VCaP (cell line): ENCODE measurements at regions not wholly inside any gene's neighbourhood (a gene's known extent, or its start where the extent isn't known, plus 50 kb on each side); places are given as distances from the start of the nearest gene placed in this dataset.
A peak's percentile ranks its signal among the peaks of the same experiment; 100 is the strongest.

Experiments used
- H3K27ac ChIP-seq: fragments of 450-650 bp; 2 replicates; pipeline ENCODE4 v1.5.1; 2017
- TF ChIP-seq, protein P1 (sequence below): fragments of 450-650 bp; conservative IDR thresholded peaks from 2 replicates; pipeline ENCODE4 v1.5.1; 2017; ENCODE audit warnings: mild to moderate bottlenecking, moderate library complexity

DNA sequence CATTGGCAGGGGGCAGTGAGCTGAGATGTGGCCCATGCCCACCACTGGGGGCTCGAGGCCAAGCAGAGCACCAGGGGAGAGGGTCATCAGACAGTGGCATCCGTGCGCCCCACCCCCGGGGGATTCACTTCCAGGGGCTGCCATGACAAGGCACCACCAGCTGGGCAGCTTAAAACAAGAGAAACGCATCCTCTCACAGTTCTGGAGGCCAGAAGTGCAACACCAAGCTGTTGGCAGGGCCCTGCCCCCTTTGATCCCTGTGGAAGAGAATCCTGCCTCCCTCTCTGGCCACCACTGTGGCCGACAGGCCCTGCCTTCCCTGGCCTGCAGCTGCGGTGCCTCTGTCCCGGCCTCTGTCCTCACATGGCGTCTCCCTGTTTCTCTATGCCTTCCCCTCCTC lies 187.7 kb upstream of the ID2 start:
- H3K27ac ChIP-seq, result peak overlapping the region; percentile 98
- TF ChIP-seq, protein P1, sequence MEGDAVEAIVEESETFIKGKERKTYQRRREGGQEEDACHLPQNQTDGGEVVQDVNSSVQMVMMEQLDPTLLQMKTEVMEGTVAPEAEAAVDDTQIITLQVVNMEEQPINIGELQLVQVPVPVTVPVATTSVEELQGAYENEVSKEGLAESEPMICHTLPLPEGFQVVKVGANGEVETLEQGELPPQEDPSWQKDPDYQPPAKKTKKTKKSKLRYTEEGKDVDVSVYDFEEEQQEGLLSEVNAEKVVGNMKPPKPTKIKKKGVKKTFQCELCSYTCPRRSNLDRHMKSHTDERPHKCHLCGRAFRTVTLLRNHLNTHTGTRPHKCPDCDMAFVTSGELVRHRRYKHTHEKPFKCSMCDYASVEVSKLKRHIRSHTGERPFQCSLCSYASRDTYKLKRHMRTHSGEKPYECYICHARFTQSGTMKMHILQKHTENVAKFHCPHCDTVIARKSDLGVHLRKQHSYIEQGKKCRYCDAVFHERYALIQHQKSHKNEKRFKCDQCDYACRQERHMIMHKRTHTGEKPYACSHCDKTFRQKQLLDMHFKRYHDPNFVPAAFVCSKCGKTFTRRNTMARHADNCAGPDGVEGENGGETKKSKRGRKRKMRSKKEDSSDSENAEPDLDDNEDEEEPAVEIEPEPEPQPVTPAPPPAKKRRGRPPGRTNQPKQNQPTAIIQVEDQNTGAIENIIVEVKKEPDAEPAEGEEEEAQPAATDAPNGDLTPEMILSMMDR, result no peak

DNA sequence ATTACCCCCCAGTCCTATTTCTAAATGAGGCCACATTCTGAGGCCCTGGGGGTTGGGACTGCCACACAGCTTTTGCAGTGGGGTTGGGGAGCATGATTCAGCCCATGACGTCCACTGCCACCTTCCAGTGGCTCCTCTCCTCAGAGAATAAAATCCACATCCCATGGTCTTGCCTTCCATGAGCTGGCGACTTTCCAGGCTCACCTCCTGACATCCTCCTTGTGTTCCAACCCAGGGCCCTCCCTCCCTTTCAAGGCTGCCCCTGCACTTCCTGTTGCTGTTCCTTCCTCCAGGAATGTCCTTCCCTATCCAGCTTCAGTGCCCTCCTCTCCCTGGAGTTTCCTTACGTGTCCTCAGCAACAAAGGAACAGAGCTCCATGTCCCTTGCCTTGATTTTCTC lies 187.3 kb upstream of the ID2 start:
- peak overlapping the region; percentile 98 for H3K27ac ChIP-seq
- TF ChIP-seq, protein P1, result no peak

DNA sequence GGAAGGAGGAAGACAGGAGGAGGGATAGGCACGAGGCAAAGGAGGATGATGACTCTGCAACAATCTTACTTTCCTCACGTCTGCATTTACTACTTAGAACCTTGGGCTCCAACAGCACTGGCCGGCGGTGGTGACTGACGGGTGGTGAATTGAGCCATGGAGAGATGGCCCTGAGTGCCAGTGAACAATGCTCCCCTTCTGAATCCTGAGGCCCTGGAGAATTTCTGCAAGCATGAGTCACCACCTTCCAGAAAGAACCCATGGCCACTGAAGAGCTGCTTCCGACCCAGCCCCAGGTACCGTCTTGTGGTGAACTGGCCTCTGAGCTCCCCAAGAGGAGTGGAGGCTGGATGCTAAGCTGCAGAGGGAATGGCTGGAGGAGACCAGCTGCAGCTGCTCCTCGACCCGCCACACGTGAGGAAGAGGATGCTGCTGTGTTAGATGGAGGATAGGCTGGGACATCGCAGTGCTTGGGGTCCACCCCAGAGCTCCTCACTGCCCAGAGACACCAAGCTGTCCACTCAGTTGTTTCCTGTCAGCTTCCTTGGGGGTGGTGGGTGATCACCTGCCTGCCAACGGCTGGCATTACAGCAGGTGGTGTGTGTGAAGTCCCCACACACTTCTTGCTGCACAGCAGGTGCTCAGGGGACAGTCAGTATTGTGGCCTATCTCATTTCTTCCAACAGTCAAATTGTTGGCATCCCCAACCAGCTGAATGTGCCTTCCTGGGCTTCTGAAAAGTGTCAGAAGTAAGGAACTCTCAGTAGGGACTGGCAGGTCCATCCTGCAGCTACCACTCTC lies 186.5 kb upstream of the ID2 start:
- H3K27ac ChIP-seq, result peak overlapping the region; percentile 98

DNA sequence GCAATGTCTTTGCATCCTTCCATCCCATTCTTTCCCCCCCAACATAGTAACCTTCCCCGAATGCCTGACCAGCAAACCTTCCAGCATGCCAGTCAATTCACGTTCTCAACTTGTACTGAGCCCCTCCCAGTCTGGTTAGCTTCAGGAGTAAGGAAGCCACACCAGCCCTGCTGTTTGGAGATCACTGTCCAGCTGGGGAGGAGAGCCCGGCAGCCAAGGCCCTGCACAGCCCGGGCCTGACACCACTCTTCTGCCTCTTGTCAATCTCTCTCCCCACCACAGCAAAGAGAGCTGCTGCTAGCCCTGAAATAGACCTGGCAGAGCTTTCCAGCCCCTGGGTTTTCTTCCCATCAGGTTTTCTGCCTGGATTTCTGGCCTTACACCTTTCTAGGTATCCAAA lies 185.8 kb upstream of the ID2 start:
- TF ChIP-seq, protein P1, result no peak
- peak overlapping the region; percentile 98; the same call in 1 of the 2 replicates for H3K27ac ChIP-seq

More for the DNA sequence above, 186.5 kb upstream of the ID2 start:
- TF ChIP-seq, protein P1, result no peak

DNA sequence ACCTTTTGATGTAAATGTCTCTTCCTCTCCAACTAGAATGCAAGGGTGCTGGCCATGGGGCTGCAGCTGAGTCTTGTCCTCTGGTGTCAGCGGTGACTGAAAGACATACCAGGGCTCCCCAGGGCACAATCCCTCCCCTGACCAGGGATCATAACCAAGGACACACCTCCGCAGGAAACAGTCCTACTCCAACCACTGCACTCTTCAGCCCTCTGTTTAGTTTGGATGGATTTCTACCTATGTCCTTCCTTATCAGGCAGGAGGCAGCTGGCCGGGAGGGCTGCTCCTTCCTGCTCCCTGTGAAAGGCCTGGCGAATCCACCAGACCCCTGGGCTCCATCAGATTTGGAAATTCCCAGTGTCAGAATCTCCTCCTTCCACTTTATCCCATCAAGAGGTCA lies 185.2 kb upstream of the ID2 start:
- H3K27ac ChIP-seq, result peak overlapping the region; percentile 98; the same call in 1 of the 2 replicates
- TF ChIP-seq, protein P1, result no peak

DNA sequence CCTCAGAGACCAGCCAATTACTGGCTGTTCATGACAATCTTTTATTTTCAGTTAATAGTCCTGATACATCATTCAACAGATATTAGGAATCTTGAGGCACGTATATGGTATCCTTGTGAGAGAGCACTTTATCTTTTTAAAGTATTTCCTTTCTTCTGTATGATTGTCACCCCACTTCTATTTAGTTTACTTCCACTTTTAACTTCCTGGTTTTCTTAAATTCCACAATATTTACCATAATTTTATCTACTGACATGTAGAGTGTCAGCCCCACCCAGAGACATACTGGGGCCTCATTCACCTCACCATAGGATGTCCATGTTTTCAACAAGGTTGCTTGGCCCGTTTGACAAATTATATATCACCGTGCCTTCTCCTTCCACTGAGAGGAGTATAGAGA lies 182.9 kb upstream of the ID2 start:
- peak overlapping the region; percentile 89 for H3K27ac ChIP-seq
- TF ChIP-seq, protein P1, result no peak

DNA sequence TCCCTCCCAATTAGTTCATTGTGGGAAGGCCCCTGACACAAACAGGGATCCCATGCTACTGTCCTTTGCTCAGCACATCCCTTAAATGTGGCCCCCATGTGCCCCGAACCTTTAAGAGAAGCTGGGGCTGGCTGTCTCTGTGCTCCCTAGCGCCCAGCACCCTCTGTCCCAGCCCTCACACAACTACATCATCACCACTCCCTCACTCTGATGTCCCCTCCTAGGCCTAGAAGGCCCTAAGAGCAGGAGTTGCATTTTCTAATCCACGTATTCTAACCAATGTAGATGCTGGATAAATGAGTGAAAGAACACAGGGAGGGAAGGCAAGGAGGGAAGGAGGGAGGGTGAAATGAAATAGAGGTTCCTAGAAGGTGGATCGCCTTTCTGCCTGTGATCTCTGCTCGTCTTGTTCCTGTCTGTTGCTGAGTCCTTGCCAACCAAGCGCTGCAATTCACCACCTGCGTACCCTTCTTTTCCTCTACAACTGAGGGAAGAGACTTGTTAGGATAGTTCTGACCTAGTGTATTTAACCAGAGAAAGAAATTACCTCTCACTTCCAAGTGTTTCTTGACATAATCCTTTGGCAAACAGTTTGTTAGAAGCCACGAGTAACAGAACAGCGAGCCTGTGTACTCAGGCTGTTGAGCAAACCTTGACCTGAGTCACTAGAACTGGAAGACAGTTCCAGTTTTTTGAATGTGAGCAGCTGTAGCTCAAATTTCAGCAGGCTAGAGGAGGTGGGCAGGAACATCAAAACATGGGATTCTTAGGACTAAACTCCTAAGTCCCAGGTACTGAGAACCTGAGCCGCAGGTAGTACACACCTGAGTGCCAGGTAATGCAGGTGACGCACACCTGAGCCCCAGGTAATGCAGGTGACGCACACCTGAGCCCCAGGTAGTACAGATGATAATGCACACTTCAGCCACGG lies 181.5 kb upstream of the ID2 start:
- peak overlapping the region; percentile 89 for H3K27ac ChIP-seq
- TF ChIP-seq, protein P1, result no peak
